ENCODE measurements at regions not wholly inside any gene's neighbourhood (a gene's known extent, or its start where the extent isn't known, plus 50 kb on each side); places are given as distances from the start of the nearest gene placed in this dataset.

GRCh38 chr1:5453347-5453746 lies 538.9 kb downstream of the NPHP4 start:
- TF ChIP-seq CTCF (IDR thresholded peaks at IDR 0.05) (no peak), EP300 (IDR thresholded peaks at IDR 0.05) (no peak), POLR2A (IDR thresholded peaks at IDR 0.05) (no peak), POLR2AphosphoS5 (IDR thresholded peaks at IDR 0.05) (no peak)
